ENCODE measurements at regions not wholly inside any gene's neighbourhood (a gene's known extent, or its start where the extent isn't known, plus 50 kb on each side); places are given as distances from the start of the nearest gene placed in this dataset.
"Not testable (repeated sequence)": the region's sequence is repeated elsewhere in the genome, so short reads cannot be mapped to it uniquely, and the experiment has no call there.

GRCh38 chr2:87574193-87575119 lies 173.4 kb upstream of the PLGLB2 start:
- DNase-seq (ENCODE audit: low spot score) = not testable (repeated sequence)

DNA sequence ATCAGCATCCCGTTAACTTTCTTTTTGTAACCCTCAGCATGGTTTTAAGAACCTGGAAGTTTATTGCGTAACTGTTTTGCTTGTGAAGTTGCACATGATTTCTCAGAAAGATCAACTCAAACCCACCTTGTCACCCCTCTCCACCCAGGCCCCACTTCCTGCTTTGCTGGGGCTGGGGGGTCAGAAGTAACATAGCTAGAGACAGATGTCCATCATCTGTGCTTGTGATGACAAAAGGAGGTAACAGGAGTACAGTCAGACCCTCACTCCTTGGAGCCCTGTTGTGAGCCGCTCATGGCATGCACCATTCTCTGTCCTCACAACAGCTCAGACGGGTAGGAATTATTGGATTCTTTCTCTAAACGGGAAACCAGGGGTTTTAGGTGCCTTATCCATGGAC lies 172.7 kb upstream of the PLGLB2 start:
- DNase-seq (ENCODE audit: low spot score) = not testable (repeated sequence)

GRCh38 chr2:87577358-87577757 lies 170.5 kb upstream of the PLGLB2 start:
- DNase-seq (ENCODE audit: low spot score) = not testable (repeated sequence)

GRCh38 chr2:87582152-87582551 lies 165.7 kb upstream of the PLGLB2 start:
- not testable (repeated sequence) for DNase-seq (ENCODE audit: low spot score)

DNA sequence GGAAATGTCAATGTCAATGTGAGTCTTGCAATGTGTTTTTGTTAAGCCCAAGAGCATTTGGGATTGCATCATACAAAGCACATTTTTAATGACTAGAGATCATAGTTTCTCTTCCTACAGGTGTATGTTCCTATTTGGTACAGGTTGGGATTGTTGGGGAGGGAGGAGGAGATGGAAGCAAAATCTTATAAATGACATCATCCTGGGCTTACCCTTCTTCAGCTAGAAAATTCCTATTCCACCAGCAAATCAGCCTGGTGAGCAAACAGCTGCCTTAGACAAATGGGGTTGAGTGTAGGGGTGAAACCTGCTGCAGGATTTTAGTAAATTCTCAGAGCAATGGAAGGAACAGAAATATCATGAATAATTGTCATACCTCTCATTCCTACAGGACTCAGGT lies 165.3 kb upstream of the PLGLB2 start:
- not testable (repeated sequence) for DNase-seq (ENCODE audit: low spot score)

DNA sequence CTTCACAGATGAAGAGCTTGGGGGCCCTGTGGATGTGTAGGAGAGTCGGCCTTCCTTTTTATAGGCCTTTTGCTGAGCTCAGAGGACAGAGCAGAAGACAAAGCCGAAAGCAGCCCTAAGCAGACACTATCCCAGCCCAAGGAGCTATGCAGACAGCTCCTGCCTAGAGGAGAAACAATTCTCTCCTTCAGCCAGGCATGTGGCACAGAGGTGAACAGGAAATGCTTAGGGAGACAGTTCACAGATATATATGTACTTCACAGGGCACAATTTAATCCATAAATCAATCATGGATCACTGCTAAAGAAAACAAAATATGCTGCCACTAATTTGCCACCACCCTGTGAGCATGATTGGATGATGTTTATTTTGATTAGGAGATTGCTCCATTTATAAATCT lies 164.5 kb upstream of the PLGLB2 start:
- DNase-seq (ENCODE audit: low spot score) = not testable (repeated sequence)

- not testable (repeated sequence) for DNase-seq (ENCODE audit: low spot score)
Measured at GRCh38 chr2:87583803-87584202, 164.1 kb upstream of the PLGLB2 start.

GRCh38 chr2:87584268-87584906 lies 163.5 kb upstream of the PLGLB2 start:
- DNase-seq (ENCODE audit: low spot score) = peak; percentile 22

DNA sequence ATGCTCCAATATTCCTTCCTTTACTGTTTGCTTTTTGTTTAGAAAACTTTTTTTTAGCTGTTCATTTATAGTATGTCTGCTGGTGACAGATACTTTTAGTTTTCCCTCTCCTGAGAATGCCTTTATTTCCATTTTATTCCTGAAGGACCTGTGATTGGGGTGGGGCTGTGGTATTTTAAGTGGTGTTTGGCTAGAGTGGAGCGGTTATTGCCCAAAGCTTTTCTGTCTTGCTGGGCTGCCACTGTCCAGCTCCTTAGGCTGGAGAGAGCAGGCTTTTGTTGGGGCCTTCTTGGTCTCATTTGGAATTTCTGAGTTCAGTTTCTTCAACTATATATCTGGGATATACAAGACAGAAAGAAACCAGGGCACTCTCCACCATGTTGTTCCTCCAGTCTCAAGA lies 160.0 kb upstream of the PLGLB2 start:
- not testable (repeated sequence) for DNase-seq (ENCODE audit: low spot score)

GRCh38 chr2:87592974-87593373 lies 154.9 kb upstream of the PLGLB2 start:
- DNase-seq (ENCODE audit: low spot score) = not testable (repeated sequence)

DNA sequence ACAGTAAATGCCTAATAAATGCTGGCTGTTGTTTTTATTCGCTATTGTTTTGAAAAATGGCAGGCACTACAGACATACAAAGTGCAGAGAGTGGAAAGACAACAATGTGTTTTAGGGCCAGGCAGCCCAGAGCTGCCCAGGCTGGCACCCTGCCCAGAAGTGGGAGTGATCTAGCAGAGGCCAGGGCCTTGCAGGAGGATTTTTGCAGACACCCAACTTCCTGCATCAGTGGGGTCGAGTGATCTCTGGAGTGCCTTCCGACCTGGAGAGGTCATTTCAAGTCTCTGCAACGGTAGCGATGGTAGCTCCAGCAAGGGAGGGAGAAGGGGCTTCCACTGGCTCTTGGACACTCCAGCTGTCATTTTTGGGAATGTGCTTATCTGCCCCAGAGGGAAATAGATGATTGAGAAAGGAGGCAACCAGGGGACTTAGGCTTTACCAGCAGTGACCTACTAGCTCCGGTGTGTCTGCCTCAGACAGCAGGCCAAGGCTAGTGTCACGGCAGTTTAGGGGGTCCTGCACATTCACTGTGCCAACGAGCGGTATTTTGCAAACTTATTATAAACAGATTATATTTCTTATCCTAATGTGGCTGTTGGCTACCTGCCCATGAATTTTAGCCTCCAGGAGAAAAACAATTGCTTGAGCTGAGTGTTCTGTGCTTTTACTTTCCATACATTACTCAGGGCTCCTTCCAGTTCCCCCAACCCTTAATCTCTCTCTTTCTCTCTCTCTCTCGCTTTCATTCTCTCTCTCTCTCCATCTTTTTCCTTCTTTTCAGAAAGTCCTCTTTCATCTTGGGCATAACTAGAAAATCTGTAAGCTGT lies 153.9 kb upstream of the PLGLB2 start:
- peak; percentile 60 for DNase-seq (ENCODE audit: low spot score)

- not testable (repeated sequence) for DNase-seq (ENCODE audit: low spot score)
Measured at GRCh38 chr2:87594611-87594992, 153.3 kb upstream of the PLGLB2 start.

- DNase-seq (ENCODE audit: low spot score) = not testable (repeated sequence)
Measured at GRCh38 chr2:87595017-87595416, 152.9 kb upstream of the PLGLB2 start.

DNA sequence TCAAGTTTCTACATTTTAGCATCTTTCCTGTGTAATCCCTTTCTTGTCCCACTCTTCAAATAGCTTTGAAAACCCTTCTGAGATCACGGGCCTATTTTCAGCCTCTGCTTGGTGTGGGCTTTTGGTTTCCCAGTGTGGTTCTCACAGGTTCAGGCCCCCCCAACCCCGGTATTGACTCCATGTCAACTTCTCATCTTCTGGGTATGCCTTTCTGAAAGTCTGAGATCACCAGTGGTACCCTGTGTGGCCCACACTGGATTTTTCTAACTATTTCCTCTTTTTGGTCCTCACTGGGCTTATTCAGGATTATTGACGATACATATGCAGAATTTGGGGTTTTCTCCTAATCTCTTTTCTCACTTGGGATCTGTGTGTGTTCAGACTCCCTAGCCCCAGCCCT lies 146.9 kb upstream of the PLGLB2 start:
- DNase-seq (ENCODE audit: low spot score) = not testable (repeated sequence)

GRCh38 chr2:87602118-87602517 lies 145.8 kb upstream of the PLGLB2 start:
- DNase-seq (ENCODE audit: low spot score) = not testable (repeated sequence)

DNA sequence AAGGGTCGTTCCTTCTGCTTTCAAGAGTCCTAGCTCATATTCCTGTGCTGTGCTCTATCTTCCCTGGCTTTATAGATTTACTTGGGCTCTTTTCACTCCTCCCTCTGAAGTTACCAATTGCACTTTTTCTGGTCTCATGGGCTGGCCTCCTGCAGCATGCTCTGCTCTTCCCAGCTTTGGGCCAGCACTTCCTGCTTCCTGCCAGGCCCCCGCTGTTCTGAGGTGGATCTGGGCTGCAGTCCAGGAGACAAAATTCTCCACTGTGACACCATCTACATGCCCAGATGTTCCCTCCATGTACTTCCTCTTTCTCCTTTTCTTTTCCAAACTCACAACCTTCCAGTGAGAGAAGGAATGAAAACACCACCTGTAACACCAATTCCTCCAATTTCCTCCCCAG lies 145.2 kb upstream of the PLGLB2 start:
- DNase-seq (ENCODE audit: low spot score) = not testable (repeated sequence)

DNA sequence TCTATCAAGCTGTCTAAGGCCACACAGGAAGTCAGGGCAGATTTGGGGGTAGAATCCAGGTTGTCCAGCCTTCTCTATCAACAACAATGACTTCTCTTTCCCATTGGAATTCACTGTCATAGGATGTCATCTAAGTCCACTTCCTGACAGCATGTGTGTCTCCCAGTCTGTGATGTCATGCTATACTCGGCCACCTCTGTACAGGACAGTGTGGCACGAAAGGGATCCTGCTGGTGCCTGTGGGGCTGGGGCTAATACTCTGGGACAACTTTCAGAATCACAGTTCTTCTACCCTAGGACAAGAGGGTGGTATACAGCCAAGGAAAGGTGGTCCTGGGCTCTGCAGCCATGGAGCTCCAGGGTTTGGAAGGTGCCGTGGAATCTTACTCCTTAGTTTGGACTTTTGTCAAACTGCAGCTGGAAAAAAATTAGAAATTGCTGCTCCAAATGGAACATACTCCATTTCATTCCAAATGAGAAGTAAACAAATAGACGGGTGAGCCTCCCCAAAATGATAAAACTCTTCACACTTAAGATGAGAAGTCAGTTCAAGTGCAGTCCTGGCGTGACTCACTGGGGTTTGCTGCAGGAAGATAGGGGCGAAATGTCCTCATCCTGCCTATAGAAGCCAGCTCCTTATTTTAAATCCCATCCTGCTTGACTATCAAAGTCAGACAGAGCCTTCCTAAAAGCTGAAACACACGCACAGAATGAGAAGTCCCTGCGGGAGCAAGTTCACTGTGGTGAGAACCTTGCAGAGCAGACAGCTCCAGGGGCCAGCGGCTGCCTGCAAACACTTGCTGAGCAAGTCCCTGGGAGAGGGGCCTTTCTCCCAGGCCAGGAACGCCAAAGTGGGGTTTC lies 144.2 kb upstream of the PLGLB2 start:
- peak; percentile 59 for DNase-seq (ENCODE audit: low spot score)

DNA sequence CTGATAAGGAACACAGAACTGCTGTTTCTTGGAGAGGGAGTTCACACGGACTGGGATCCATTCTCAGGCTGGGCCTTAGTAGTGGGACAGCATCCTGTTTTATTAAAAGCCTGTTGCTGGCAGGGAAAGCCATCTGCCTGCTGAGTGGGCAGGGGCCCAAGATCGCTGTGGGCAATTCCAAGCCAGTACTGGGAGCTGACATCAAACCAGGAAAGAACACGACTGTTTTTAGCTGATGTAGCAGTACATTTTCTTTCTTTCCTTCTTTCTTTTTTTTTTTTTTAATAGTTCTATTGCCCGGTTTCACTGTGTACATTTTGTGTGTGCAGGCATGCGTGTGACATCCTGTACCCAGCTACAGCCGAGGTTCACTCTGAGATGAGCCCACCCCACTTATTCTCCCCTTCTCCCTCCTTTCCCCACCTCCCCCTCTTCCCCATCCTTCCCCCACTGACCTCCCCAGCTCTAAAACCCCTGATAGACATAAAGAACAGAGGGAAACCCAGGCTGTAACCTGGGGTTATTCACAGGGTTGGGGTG lies 143.5 kb upstream of the PLGLB2 start:
- peak; percentile 2 for DNase-seq (ENCODE audit: low spot score)

- peak; percentile 1 for DNase-seq (ENCODE audit: low spot score)
Measured at GRCh38 chr2:87604980-87605379, 142.9 kb upstream of the PLGLB2 start.

GRCh38 chr2:87608377-87609166 lies 139.3 kb upstream of the PLGLB2 start:
- not testable (repeated sequence) for DNase-seq (ENCODE audit: low spot score)
